Inflammatory macrophage (primary cell): ENCODE measurements at regions not wholly inside any gene's neighbourhood (a gene's known extent, or its start where the extent isn't known, plus 50 kb on each side); places are given as distances from the start of the nearest gene placed in this dataset.
"Not testable (repeated sequence)": the region's sequence is repeated elsewhere in the genome, so short reads cannot be mapped to it uniquely, and the experiment has no call there.

Source experiments
- DNase-seq, 2 donors: peaks; one replicate each; pipeline ENCODE4 v3.0.0-alpha.2; 2020 to 2022

- no peak for DNase-seq
Observed at GRCh38 chr6:137717074-137718073, 149.7 kb upstream of the TNFAIP3 start.

- not testable (repeated sequence) for DNase-seq
Observed at GRCh38 chr6:137718903-137719302, 148.2 kb upstream of the TNFAIP3 start.

GRCh38 chr6:137722749-137723272 is 144.2 kb upstream of the TNFAIP3 start:
- DNase-seq, result peak; percentile 35 to 38

- no peak for DNase-seq
Observed at GRCh38 chr6:137723273-137724017, 143.6 kb upstream of the TNFAIP3 start.

- DNase-seq, result peak in 1 of 2 donors; percentile 19
Observed at GRCh38 chr6:137724018-137724403, 143.0 kb upstream of the TNFAIP3 start.

GRCh38 chr6:137724495-137725211 is 142.4 kb upstream of the TNFAIP3 start:
- peak; percentile 75 to 79 for DNase-seq

- no peak for DNase-seq
Observed at GRCh38 chr6:137725949-137726348, 141.1 kb upstream of the TNFAIP3 start.

- DNase-seq, result no peak
Observed at GRCh38 chr6:137726582-137726981, 140.5 kb upstream of the TNFAIP3 start.

GRCh38 chr6:137727216-137727765 is 139.8 kb upstream of the TNFAIP3 start:
- no peak for DNase-seq

- peak; percentile 61 to 88 for DNase-seq
Observed at GRCh38 chr6:137728386-137729349, 138.4 kb upstream of the TNFAIP3 start.

- DNase-seq, result no peak
Observed at GRCh38 chr6:137729866-137730629, 137.0 kb upstream of the TNFAIP3 start.

GRCh38 chr6:137731600-137731959 is 135.5 kb upstream of the TNFAIP3 start:
- no peak for DNase-seq

GRCh38 chr6:137731960-137732616 is 135.0 kb upstream of the TNFAIP3 start:
- DNase-seq, result peak; percentile 58 to 70

GRCh38 chr6:137733372-137733771 is 133.7 kb upstream of the TNFAIP3 start:
- DNase-seq, result no peak

- no peak for DNase-seq
Observed at GRCh38 chr6:137734005-137734874, 132.8 kb upstream of the TNFAIP3 start.

GRCh38 chr6:137734875-137735182 is 132.2 kb upstream of the TNFAIP3 start:
- DNase-seq, result peak; percentile 89 to 95

- no peak for DNase-seq
Observed at GRCh38 chr6:137736048-137736818, 130.8 kb upstream of the TNFAIP3 start.

- no peak for DNase-seq
Observed at GRCh38 chr6:137736911-137737310, 130.1 kb upstream of the TNFAIP3 start.
